ENCODE measurements at regions not wholly inside any gene's neighbourhood (a gene's known extent, or its start where the extent isn't known, plus 50 kb on each side); places are given as distances from the start of the nearest gene placed in this dataset.
A peak's percentile ranks its signal among the peaks of the same experiment; 100 is the strongest.

DNA sequence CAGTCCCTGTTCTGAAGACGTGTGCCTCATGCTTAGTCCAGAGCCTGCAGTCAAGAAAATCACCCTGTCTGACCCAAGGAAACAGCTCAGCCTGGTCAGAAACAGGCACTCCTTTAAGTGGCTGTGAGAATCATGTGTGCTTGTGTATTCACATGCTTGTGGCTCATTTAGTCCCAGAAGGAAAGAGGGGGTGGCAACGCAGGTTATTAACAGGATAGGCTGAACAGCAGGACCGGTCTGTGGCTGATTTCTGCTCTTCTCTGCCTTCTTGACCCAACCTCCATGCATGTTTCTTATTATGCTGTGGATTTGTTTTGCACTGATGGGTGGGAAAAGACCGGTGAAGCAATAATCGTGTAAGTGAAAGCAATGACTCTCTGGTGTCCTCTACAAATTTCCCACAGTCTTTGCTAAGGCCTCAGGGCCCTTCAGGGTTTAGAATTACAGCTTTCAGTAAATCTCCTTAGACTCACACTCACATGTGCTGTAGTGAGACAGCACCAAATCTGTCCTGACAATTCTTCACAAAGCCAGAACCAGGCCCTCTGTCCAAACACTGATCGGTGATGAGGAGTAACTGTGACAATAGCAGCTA, 288.1 kb downstream of the ETS1 start:
- ChIA-PET CTCF (interaction anchor here (0.6 to 5.5 kb wide), 8 partner anchors 9 to 331 kb away, joined by 3 to 35 read pairs (median 4); no protein-coding TSS in a partner anchor), SMC1A (ENCODE audit: uncharacterized antibody, unreplicated experiment) (interaction anchor here (0.8 to 7.0 kb wide), 18 partner anchors 8 to 438 kb away, joined by 3 to 104 read pairs (median 6); no protein-coding TSS in a partner anchor), POLR2A (interaction anchor here (1.1 to 1.7 kb wide), 6 partner anchors 11 to 251 kb away, joined by 3 to 5 read pairs (median 3); no protein-coding TSS in a partner anchor), RAD21 (ENCODE audit: unreplicated experiment) (interaction anchor here (0.8 to 4.3 kb wide), 17 partner anchors 8 to 330 kb away, joined by 3 to 25 read pairs (median 5); no protein-coding TSS in a partner anchor)
- 22% methylated on average over 6 of the region's 6 CpGs for WGBS (ENCODE audit: insufficient coverage, insufficient replicate concordance, low lambda C conversion rate, missing lambda C conversion rate)
- peaks cover 45% of the 10 kb centered on the region for H3K4me1 ChIP-seq (ENCODE audit: control insufficient read depth, insufficient read depth, low read length)
- H3K4me3 ChIP-seq: no peak overlapping the region
- no peaks in the 10 kb centered on the region for H3K9me3 ChIP-seq (replicated peaks; ENCODE audit: control insufficient read depth, insufficient read depth, low read length)
- H3K79me2 ChIP-seq (ENCODE audit: control insufficient read depth, insufficient read depth, low read length): no peaks in the 10 kb centered on the region
- no peaks in the 10 kb centered on the region for H3K27me3 ChIP-seq (replicated peaks in 1 of 2; ENCODE audit: control insufficient read depth in 2 of 2, insufficient read depth in 2 of 2, low read length in 1 of 2)
- no peak overlapping the region for H3K9ac ChIP-seq (ENCODE audit: control insufficient read depth, insufficient read depth, low read length)
- DNase-seq (ENCODE audit: low read depth, low spot score) (peak; percentile 76), ATAC-seq (peak; percentile 40), FAIRE-seq (peak; percentile 31)
- no peaks in the 10 kb centered on the region for H3K36me3 ChIP-seq (ENCODE audit: control insufficient read depth in 2 of 2, insufficient read depth in 2 of 2, low read length in 1 of 2)
- in situ Hi-C loops (cut with MboI): loop anchor here (25.0 kb wide), 1 partner anchor 163 kb away; no protein-coding TSS in a partner anchor
- H3K4me2 ChIP-seq (ENCODE audit: control insufficient read depth, insufficient read depth): 0 out of 2 replicates have a peak overlapping the region, but pooled peaks have one; percentile 44
- no TSS peak for BruUV-seq (replicated peaks)
- peak overlapping the region; percentile 45 for H3K27ac ChIP-seq (ENCODE audit: control insufficient read depth, insufficient read depth)
- H2AFZ ChIP-seq (ENCODE audit: control insufficient read depth, low read depth, low read length): peak overlapping the region; percentile 67
- intact Hi-C loops (cut with micrococcal nuclease; ENCODE audit: unreplicated experiment): loop anchor here (1.0 to 2.0 kb wide), 2 partner anchors 174 to 253 kb away; no protein-coding TSS in a partner anchor
- no peaks in the 10 kb centered on the region for H4K20me1 ChIP-seq (ENCODE audit: control insufficient read depth, insufficient read depth)
- TF ChIP-seq, protein P1, sequence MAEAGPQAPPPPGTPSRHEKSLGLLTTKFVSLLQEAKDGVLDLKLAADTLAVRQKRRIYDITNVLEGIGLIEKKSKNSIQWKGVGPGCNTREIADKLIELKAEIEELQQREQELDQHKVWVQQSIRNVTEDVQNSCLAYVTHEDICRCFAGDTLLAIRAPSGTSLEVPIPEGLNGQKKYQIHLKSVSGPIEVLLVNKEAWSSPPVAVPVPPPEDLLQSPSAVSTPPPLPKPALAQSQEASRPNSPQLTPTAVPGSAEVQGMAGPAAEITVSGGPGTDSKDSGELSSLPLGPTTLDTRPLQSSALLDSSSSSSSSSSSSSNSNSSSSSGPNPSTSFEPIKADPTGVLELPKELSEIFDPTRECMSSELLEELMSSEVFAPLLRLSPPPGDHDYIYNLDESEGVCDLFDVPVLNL (IDR thresholded peaks at IDR 0.05; ENCODE audit: low read depth, low read length): no peak
- TF ChIP-seq RCOR1 (conservative IDR thresholded peaks at IDR 0.05; ENCODE audit: low read depth, low read length) (no peak), TBL1XR1 (IDR thresholded peaks at IDR 0.05; ENCODE audit: low read depth, low read length) (no peak), ZNF384 (IDR thresholded peaks at IDR 0.05; ENCODE audit: borderline replicate concordance, low read depth, low read length) (no peak), HDGF (IDR thresholded peaks at IDR 0.05) (no peak), ZSCAN29 (IDR thresholded peaks at IDR 0.05) (no peak), IKZF2 (IDR thresholded peaks at IDR 0.05) (peak; percentile 52 to 61; a peak in 3 of 4 replicates), SMARCA5 (IDR thresholded peaks at IDR 0.05) (0 out of 2 replicates have a peak, but pooled peaks have one; percentile 47), CHD2 (IDR thresholded peaks at IDR 0.05; ENCODE audit: borderline replicate concordance, low read depth, low read length) (no peak), HDAC6 (IDR thresholded peaks at IDR 0.05; ENCODE audit: unreplicated experiment) (no peak), LARP7 (IDR thresholded peaks at IDR 0.05) (no peak)
- TF ChIP-seq, protein P2, sequence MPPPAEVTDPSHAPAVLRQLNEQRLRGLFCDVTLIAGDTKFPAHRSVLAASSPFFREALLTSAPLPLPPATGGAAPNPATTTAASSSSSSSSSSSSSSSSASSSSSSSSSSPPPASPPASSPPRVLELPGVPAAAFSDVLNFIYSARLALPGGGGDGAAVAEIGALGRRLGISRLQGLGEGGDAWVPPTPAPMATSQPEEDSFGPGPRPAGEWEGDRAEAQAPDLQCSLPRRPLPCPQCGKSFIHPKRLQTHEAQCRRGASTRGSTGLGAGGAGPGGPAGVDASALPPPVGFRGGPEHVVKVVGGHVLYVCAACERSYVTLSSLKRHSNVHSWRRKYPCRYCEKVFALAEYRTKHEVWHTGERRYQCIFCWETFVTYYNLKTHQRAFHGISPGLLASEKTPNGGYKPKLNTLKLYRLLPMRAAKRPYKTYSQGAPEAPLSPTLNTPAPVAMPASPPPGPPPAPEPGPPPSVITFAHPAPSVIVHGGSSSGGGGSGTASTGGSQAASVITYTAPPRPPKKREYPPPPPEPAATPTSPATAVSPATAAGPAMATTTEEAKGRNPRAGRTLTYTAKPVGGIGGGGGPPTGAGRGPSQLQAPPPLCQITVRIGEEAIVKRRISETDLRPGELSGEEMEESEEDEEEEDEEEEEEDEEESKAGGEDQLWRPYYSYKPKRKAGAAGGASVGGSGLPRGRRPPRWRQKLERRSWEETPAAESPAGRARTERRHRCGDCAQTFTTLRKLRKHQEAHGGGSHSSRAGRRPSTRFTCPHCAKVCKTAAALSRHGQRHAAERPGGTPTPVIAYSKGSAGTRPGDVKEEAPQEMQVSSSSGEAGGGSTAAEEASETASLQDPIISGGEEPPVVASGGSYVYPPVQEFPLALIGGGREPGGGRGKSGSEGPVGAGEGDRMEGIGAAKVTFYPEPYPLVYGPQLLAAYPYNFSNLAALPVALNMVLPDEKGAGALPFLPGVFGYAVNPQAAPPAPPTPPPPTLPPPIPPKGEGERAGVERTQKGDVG (CRISPR knock-in tag; IDR thresholded peaks at IDR 0.05): peak; percentile 15; the same call in 1 of the 2 replicates
- TF ChIP-seq, protein P3, sequence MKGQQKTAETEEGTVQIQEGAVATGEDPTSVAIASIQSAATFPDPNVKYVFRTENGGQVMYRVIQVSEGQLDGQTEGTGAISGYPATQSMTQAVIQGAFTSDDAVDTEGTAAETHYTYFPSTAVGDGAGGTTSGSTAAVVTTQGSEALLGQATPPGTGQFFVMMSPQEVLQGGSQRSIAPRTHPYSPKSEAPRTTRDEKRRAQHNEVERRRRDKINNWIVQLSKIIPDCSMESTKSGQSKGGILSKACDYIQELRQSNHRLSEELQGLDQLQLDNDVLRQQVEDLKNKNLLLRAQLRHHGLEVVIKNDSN (IDR thresholded peaks at IDR 0.05; ENCODE audit: borderline replicate concordance, extremely low read length, insufficient read depth, low read depth, low read length): no peak
- TF ChIP-seq, protein P4, sequence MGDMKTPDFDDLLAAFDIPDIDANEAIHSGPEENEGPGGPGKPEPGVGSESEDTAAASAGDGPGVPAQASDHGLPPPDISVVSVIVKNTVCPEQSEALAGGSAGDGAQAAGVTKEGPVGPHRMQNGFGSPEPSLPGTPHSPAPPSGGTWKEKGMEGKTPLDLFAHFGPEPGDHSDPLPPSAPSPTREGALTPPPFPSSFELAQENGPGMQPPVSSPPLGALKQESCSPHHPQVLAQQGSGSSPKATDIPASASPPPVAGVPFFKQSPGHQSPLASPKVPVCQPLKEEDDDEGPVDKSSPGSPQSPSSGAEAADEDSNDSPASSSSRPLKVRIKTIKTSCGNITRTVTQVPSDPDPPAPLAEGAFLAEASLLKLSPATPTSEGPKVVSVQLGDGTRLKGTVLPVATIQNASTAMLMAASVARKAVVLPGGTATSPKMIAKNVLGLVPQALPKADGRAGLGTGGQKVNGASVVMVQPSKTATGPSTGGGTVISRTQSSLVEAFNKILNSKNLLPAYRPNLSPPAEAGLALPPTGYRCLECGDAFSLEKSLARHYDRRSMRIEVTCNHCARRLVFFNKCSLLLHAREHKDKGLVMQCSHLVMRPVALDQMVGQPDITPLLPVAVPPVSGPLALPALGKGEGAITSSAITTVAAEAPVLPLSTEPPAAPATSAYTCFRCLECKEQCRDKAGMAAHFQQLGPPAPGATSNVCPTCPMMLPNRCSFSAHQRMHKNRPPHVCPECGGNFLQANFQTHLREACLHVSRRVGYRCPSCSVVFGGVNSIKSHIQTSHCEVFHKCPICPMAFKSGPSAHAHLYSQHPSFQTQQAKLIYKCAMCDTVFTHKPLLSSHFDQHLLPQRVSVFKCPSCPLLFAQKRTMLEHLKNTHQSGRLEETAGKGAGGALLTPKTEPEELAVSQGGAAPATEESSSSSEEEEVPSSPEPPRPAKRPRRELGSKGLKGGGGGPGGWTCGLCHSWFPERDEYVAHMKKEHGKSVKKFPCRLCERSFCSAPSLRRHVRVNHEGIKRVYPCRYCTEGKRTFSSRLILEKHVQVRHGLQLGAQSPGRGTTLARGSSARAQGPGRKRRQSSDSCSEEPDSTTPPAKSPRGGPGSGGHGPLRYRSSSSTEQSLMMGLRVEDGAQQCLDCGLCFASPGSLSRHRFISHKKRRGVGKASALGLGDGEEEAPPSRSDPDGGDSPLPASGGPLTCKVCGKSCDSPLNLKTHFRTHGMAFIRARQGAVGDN (IDR thresholded peaks at IDR 0.05): no peak; the same call in none of the 2 replicates

Measured in GM12878 (cell line).